Aorta (tissue), 5 donors: ENCODE measurements at regions not wholly inside any gene's neighbourhood (a gene's known extent, or its start where the extent isn't known, plus 50 kb on each side); places are given as distances from the start of the nearest gene placed in this dataset.

Source experiments
- ATAC-seq: fragments of 200-7000 bp; cut with Tn5 transposase; one replicate; pipeline ENCODE4 v1.9.1; 2022; ENCODE audit warnings: moderate library complexity; ENCODE audit not compliant: low FRiP score
- DNase-seq, 2 donors: peaks; one replicate each; pipeline ENCODE4 v3.0.0-alpha.2; 2020
- H3K27ac ChIP-seq, 2 donors: one replicate each; pipeline ENCODE4 v1.5.1; 2013; ENCODE audit warnings: low read length in 2 of 2, mild to moderate bottlenecking in 2 of 2, moderate library complexity in 2 of 2, control low read depth in 1 of 2, inconsistent platforms in 1 of 2, low read depth in 1 of 2
- H3K27me3 ChIP-seq, 2 donors: one replicate each; pipeline ENCODE4 v1.6.1; 2013; ENCODE audit warnings: control low read depth in 1 of 2, low read length in 1 of 2, mild to moderate bottlenecking in 1 of 2, moderate library complexity in 1 of 2; ENCODE audit not compliant: insufficient read depth in 2 of 2, control insufficient read depth in 1 of 2
- H3K36me3 ChIP-seq, 2 donors: one replicate each; pipeline ENCODE4 v1.6.1; 2013; ENCODE audit warnings: control low read depth in 1 of 2, low read length in 1 of 2, mild to moderate bottlenecking in 1 of 2; ENCODE audit not compliant: insufficient read depth in 2 of 2, control insufficient read depth in 1 of 2
- H3K4me1 ChIP-seq, 2 donors: one replicate each; pipeline ENCODE4 v1.6.1; 2013; ENCODE audit warnings: low read length in 2 of 2, control low read depth in 1 of 2, mild to moderate bottlenecking in 1 of 2, moderate library complexity in 1 of 2; ENCODE audit not compliant: insufficient read depth in 2 of 2, control insufficient read depth in 1 of 2
- H3K4me3 ChIP-seq, 2 donors: one replicate each; pipeline ENCODE4 v1.5.1; 2013; ENCODE audit warnings: low read length in 2 of 2, control low read depth in 1 of 2, mild to moderate bottlenecking in 1 of 2
- H3K9me3 ChIP-seq: one replicate; pipeline ENCODE4 v1.6.1; 2013; ENCODE audit warnings: mild to moderate bottlenecking, low read length; ENCODE audit not compliant: control insufficient read depth
- WGBS, 2 donors: extraction: QIAGEN DNeasy Blood & Tissue Kit; methylation state at CpG; one replicate each; pipeline ENCODE4 v1.1.7; 2013; 5-methylcytosine and 5-hydroxymethylcytosine counted together
- intact Hi-C, 2 donors: fragments of 100-400 bp; cut with DNase I; formaldehyde crosslinking; loops; one replicate each; pipeline versions ENCODE4 v1.14.2 to v1.15.0; 2022
- donor health status: healthy with polysubstance abuse.
- donor health status: Bipolar disorder and iron deficiency.
- donor health status: DM: no; HTN: no; CAD: no.
- donor health status: DM: no; HTN: no; CAD: no.
- donor health status: DM: yes; HTN: yes; CAD: no.

DNA sequence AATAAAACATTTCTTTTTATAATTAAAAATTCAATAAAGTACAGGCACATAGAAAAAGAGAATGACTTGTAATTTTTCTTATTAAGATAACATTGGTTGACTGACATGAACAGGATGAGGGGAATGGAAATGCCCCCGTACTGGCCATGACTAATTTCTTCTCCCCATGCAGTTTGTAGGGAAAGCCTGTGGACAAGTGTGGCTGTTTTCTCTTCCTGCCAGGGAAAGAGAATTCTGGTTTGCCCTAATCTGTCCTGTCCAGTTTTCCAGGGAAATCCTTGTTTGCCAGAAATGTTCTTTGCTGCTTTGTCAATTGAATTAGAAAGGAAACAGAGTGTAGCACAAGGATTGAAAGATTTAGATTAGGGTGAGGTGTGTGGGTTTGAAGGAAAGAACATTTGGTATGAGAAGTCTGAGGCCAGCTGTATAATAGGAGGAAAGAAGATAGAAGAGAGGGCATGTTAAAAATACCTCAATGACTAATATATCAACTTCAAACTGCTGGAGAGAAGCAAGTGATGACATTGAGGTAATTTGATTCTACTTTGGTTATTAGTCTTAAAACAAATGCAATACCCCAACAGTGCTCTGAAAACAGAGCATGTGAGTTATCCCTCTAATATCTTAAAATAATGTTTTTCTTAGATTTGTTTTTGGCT is 593.9 kb upstream of the ZNF804A start:
- H3K9me3 ChIP-seq = no peaks in the 10 kb centered on the region
- H3K4me3 ChIP-seq = no peak overlapping the region
- WGBS, 2 donors = 13 to 16% methylated on average over 1 of the region's 1 CpG
- H3K36me3 ChIP-seq = no peaks in the 10 kb centered on the region
- intact Hi-C loops = no loop called here
- ATAC-seq (no peak), DNase-seq (no peak)
- H3K27ac ChIP-seq = no peak overlapping the region
- no peaks in the 10 kb centered on the region for H3K27me3 ChIP-seq
- peaks cover 0 to 4% of the 10 kb centered on the region in 2 donors for H3K4me1 ChIP-seq

DNA sequence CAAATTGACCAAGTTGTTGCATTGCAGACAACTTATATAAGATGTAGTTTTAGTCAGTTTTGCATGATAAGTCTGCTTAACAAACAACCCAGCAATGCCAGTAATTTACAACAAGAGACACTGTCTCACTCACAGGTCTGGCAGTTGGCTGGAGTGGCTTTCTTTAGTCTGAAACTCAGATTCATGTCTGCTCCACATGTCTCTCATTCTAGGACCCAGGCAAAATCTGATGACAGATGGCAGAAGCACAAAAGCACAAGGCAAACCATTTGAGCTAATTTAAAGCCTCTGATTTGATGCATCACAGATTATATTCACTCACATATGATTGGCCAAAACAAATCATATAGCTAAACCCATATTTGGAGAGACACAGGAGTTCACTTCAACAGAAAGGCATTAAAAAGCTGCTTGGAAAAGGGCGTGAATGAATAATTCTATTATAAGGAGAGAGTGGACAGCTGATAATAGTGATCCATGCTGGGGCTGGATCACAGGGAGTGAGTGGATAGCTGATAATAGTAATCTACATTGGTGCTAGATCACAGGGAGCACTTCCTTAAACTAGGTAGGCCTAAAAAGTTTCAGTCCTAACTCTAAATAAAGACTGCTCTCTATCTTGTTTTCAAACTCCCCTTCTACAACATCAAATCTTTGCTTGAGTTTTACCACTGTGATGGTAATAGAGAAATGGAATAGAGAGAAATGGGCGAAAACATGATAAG is 593.2 kb upstream of the ZNF804A start:
- ATAC-seq (no peak), DNase-seq (no peak)
- intact Hi-C loops = no loop called here
- Histone ChIP-seq H3K9me3 (no peaks in the 10 kb centered on the region), H3K4me1 (peaks cover 0 to 4% of the 10 kb centered on the region in 2 donors), H3K27ac (no peak overlapping the region), H3K27me3 (no peaks in the 10 kb centered on the region), H3K4me3 (no peak overlapping the region), H3K36me3 (no peaks in the 10 kb centered on the region)
- WGBS, 2 donors = 94 to 96% methylated on average over 2 of the region's 2 CpGs

DNA sequence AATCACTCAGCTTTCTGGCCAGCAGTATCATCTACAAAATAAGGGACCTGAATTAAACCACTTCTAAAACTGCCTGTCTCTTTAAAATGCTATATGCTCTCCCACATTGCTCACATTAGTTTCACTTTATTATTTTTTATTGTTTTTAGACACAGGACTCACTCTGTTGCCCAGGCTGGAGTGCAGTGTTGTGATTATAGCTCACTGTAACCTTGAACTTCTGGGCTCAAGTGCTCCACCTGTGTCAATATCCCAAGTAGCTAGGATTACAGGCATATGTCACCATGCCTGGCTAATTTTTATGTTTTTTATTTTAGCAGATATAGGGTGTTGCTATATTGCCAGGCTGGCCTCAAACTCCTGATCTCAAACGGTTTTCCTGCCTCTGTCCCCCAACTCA is 591.3 kb upstream of the ZNF804A start:
- Histone ChIP-seq H3K9me3 (no peaks in the 10 kb centered on the region), H3K27me3 (no peaks in the 10 kb centered on the region), H3K4me1 (peaks cover 0 to 4% of the 10 kb centered on the region in 2 donors), H3K4me3 (no peak overlapping the region), H3K36me3 (no peaks in the 10 kb centered on the region), H3K27ac (no peak overlapping the region)
- no peak for ATAC-seq
- intact Hi-C loops = no loop called here
- 60 to 76% methylated on average over 1 of the region's 1 CpG for WGBS, 2 donors
- DNase-seq = no peak

DNA sequence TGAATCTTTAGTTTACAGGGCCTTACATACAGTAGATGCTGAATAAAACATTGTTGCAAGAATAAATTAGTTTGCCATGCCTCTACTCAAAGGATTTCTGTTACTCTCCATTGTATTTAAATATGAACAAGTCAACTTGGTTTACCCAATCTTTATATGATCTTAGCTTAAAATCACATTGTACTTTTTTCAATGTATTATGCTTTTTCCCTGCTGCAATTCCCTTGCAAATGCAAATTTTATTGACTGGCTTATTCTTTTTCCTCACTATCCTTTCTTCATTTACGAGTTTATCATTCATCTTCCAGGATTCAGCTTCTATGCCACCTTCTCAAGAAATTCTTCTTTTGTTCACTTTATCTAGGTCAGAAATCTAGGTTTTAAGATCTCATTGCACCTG is 571.4 kb upstream of the ZNF804A start:
- H3K4me1 ChIP-seq = no peaks in the 10 kb centered on the region
- H3K9me3 ChIP-seq = no peaks in the 10 kb centered on the region
- WGBS, 2 donors = 91 to 100% methylated on average over 1 of the region's 1 CpG
- no peaks in the 10 kb centered on the region for H3K36me3 ChIP-seq
- intact Hi-C loops = no loop called here
- H3K4me3 ChIP-seq = no peak overlapping the region
- ATAC-seq = no peak
- no peak overlapping the region for H3K27ac ChIP-seq
- no peak for DNase-seq
- H3K27me3 ChIP-seq = no peaks in the 10 kb centered on the region

GRCh38 chr2:184030245-184030644 is 568.1 kb upstream of the ZNF804A start:
- WGBS, 2 donors = 60 to 63% methylated on average over 6 of the region's 6 CpGs
- no peak overlapping the region for H3K4me3 ChIP-seq
- intact Hi-C loops = no loop called here

GRCh38 chr2:184030989-184031388 is 567.3 kb upstream of the ZNF804A start:
- H3K36me3 ChIP-seq = no peaks in the 10 kb centered on the region
- H3K9me3 ChIP-seq = no peaks in the 10 kb centered on the region
- intact Hi-C loops = no loop called here
- DNase-seq (no peak), ATAC-seq (no peak)
- no peaks in the 10 kb centered on the region for H3K4me1 ChIP-seq
- H3K27ac ChIP-seq = no peak overlapping the region
- no peak overlapping the region for H3K4me3 ChIP-seq
- no peaks in the 10 kb centered on the region for H3K27me3 ChIP-seq
- WGBS, 2 donors = 37 to 38% methylated on average over 1 of the region's 1 CpG

More at GRCh38 chr2:184030245-184030644, 568.1 kb upstream of the ZNF804A start:
- no peak for DNase-seq
- no peak for ATAC-seq
- H3K27ac ChIP-seq = no peak overlapping the region
- H3K4me1 ChIP-seq = no peaks in the 10 kb centered on the region
- no peaks in the 10 kb centered on the region for H3K27me3 ChIP-seq
- no peaks in the 10 kb centered on the region for H3K9me3 ChIP-seq
- no peaks in the 10 kb centered on the region for H3K36me3 ChIP-seq

DNA sequence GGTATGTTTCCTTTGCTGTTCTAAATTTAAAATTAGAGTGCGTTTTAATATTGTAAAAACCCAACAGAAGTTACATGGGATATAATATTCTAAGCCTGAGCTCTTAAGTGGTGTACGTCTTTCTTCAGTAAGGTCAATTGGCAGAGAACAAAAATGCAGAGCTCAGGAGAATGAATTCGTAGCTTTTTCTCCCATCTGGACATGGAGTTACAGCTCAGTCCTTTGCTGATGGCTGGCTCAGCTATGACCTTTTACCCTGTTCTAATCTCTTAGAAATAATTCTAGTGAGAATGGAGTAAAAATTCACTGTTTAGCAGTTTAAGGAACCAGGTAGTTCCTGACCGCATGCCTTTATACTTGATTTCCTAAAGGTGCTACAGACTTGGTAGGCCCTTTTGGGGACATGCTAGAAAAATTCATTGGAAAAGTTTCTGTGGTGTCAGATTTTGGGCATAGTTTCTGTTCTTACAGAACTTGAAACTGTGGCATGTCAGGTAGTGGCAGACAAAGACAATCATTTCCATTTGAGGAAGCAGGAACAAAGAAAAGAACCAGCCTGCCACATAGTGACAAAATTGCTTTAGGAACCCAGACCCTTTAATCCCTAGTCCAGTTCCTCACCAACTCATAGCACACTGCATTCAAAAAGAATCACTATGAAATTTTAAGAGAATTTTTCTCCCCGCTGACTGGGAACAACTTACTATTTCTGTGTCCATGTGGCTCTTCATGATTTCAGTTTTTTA is 566.8 kb upstream of the ZNF804A start:
- intact Hi-C loops = no loop called here
- ATAC-seq = no peak
- Histone ChIP-seq H3K27ac (no peak overlapping the region), H3K4me3 (no peak overlapping the region), H3K36me3 (no peaks in the 10 kb centered on the region), H3K9me3 (no peaks in the 10 kb centered on the region), H3K4me1 (no peaks in the 10 kb centered on the region), H3K27me3 (no peaks in the 10 kb centered on the region)
- DNase-seq = no peak
- 69 to 74% methylated on average over 5 of the region's 5 CpGs for WGBS, 2 donors

DNA sequence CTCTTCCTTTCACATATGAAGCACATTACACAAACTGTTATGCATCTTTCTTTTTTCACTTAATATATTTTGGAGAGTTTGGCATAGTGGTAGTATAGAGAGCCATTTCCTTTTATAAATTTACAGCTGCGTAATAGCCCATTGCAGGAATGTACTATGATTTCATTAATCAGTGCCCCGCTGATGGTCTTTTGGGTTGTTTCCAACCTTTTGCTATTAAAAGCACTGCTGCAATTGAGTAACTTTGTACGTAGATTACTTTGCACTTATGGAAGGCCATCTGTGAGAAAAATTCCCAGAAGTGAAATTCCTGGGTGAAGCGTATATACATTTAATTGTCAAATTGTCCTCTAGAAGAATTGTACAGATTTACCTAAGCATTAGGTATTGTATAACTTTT is 565.3 kb upstream of the ZNF804A start:
- no peak for ATAC-seq
- Histone ChIP-seq H3K27me3 (no peaks in the 10 kb centered on the region), H3K9me3 (no peaks in the 10 kb centered on the region), H3K4me1 (no peaks in the 10 kb centered on the region), H3K27ac (no peak overlapping the region), H3K36me3 (no peaks in the 10 kb centered on the region), H3K4me3 (no peak overlapping the region)
- WGBS, 2 donors = 15 to 25% methylated on average over 4 of the region's 4 CpGs
- DNase-seq = no peak
- intact Hi-C loops = no loop called here
